ENCODE measurements at regions not wholly inside any gene's neighbourhood (a gene's known extent, or its start where the extent isn't known, plus 50 kb on each side); places are given as distances from the start of the nearest gene placed in this dataset.

DNA sequence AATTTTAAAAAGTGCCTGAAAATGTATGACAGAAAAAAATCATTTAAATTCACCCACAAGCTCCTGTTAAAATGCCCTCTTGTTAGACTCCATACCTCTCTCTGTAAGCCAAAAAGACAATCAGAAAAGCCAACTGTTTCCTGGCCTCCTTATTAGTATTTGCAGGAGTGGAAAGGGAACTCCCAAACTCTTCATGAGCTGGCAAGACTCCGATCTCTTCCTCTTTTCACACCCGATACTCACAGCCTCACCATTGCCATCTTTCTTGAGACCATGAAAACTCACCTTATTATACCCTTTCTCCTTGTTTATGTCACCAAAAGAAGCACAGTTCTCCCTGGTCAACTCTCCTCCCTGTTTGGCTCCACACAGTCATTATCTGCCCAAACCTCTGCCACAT, 197.8 kb downstream of the DMAC1 start:
- TF ChIP-seq GABPA (IDR thresholded peaks at IDR 0.05; ENCODE audit: low read depth), result no peak
- no peak for TF ChIP-seq POLR2AphosphoS5 (IDR thresholded peaks at IDR 0.05; ENCODE audit: low read depth)
- TF ChIP-seq SPI1 (IDR thresholded peaks at IDR 0.05; ENCODE audit: borderline replicate concordance, low read depth), result peak; percentile 64; the same call in 1 of the 2 replicates
- DNase-seq (ENCODE audit: low read depth in 1 of 2, low spot score in 1 of 2), result no peak
- Histone ChIP-seq H3K27ac (replicated peaks) (no peak overlapping the region), H3K4me3 (replicated peaks; ENCODE audit: insufficient read depth, low read length) (no peak overlapping the region), H3K27me3 (ENCODE audit: insufficient read depth, poor library complexity, severe bottlenecking) (no peaks in the 10 kb centered on the region)

DNA sequence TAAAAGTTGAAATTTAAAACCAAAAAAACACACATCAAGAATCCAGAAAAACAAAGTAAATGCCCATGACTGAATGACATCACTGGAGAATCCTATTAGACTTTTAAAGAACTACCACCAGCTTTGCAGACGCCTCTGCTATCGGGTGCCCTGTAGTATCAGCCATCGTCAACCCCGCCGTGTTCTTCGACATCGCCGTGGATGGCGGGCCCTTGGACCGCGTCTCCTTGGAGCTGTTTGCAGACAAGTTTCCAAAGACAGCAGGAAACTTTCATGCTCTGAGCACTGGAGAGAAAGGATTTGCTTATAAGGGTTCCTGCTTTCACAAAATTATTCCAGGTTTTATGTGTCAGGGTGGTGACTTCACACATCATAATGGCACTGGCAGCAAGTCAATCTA, 201.9 kb downstream of the DMAC1 start:
- no peaks in the 10 kb centered on the region for H3K27me3 ChIP-seq (ENCODE audit: insufficient read depth, poor library complexity, severe bottlenecking)
- no peak for DNase-seq (ENCODE audit: low read depth in 1 of 2, low spot score in 1 of 2)
- H3K27ac ChIP-seq (replicated peaks), result no peak overlapping the region
- TF ChIP-seq, protein P1, sequence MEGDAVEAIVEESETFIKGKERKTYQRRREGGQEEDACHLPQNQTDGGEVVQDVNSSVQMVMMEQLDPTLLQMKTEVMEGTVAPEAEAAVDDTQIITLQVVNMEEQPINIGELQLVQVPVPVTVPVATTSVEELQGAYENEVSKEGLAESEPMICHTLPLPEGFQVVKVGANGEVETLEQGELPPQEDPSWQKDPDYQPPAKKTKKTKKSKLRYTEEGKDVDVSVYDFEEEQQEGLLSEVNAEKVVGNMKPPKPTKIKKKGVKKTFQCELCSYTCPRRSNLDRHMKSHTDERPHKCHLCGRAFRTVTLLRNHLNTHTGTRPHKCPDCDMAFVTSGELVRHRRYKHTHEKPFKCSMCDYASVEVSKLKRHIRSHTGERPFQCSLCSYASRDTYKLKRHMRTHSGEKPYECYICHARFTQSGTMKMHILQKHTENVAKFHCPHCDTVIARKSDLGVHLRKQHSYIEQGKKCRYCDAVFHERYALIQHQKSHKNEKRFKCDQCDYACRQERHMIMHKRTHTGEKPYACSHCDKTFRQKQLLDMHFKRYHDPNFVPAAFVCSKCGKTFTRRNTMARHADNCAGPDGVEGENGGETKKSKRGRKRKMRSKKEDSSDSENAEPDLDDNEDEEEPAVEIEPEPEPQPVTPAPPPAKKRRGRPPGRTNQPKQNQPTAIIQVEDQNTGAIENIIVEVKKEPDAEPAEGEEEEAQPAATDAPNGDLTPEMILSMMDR (IDR thresholded peaks at IDR 0.05; ENCODE audit: insufficient read depth, low read length), result no peak
- TF ChIP-seq SPI1 (IDR thresholded peaks at IDR 0.05; ENCODE audit: borderline replicate concordance, low read depth) (no peak), GABPA (IDR thresholded peaks at IDR 0.05; ENCODE audit: low read depth) (no peak), POLR2AphosphoS5 (IDR thresholded peaks at IDR 0.05; ENCODE audit: low read depth) (no peak)
- TF ChIP-seq, protein P2, sequence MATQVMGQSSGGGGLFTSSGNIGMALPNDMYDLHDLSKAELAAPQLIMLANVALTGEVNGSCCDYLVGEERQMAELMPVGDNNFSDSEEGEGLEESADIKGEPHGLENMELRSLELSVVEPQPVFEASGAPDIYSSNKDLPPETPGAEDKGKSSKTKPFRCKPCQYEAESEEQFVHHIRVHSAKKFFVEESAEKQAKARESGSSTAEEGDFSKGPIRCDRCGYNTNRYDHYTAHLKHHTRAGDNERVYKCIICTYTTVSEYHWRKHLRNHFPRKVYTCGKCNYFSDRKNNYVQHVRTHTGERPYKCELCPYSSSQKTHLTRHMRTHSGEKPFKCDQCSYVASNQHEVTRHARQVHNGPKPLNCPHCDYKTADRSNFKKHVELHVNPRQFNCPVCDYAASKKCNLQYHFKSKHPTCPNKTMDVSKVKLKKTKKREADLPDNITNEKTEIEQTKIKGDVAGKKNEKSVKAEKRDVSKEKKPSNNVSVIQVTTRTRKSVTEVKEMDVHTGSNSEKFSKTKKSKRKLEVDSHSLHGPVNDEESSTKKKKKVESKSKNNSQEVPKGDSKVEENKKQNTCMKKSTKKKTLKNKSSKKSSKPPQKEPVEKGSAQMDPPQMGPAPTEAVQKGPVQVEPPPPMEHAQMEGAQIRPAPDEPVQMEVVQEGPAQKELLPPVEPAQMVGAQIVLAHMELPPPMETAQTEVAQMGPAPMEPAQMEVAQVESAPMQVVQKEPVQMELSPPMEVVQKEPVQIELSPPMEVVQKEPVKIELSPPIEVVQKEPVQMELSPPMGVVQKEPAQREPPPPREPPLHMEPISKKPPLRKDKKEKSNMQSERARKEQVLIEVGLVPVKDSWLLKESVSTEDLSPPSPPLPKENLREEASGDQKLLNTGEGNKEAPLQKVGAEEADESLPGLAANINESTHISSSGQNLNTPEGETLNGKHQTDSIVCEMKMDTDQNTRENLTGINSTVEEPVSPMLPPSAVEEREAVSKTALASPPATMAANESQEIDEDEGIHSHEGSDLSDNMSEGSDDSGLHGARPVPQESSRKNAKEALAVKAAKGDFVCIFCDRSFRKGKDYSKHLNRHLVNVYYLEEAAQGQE (IDR thresholded peaks at IDR 0.05; ENCODE audit: insufficient replicate concordance, low read depth), result no peak
- no peak overlapping the region for H3K4me3 ChIP-seq (replicated peaks; ENCODE audit: insufficient read depth, low read length)

DNA sequence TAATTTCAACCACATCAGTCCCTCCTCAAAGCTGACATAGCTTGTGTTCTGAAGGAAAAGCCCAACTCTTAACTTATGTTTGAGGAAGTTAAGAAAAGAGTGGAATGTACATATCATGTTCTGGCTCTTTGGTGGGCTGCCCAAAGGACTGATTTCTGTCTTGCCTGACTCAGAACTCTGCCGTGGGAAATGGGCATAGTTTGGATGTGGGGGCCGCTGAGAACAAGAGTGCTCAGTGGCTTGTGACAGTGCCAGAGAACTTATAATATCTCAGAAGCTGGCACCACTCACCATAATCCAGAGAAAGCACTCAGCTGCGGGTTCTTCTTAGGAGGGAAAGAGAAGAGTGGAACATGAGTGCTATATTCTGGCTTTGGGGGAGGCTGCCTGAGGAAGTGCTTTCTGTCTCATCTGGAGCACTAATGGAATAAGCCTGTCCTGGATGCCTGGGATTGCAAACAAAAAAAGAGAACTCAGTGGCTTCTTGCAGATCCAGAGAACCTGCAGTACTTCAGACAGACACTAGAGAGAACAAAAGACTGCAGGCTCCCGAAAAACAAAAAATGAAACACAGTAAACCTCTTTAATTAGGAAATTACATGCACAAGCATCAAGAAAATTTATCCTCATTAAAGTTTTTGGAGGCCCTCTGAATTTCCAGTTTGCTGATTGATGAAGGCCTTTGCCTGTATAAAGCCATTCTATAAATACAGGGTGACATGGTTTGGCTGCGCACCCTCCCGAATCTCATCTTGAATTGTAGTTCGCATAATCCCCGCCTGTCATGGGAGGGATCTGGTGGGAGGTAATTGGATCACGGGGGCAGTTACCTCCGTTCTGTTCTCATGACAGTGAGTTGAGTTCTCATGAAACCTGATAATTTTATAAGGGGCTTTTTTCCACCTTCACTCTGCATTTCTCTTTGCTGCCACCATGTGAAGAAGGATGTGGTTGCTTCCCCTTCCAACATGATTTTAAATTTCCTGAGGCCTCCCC, 207.0 kb downstream of the DMAC1 start:
- DNase-seq (ENCODE audit: low read depth in 1 of 2, low spot score in 1 of 2), result no peak
- no peak for TF ChIP-seq SPI1 (IDR thresholded peaks at IDR 0.05; ENCODE audit: borderline replicate concordance, low read depth)
- TF ChIP-seq POLR2AphosphoS5 (IDR thresholded peaks at IDR 0.05; ENCODE audit: low read depth), result no peak
- TF ChIP-seq, protein P2 (IDR thresholded peaks at IDR 0.05; ENCODE audit: insufficient replicate concordance, low read depth), result no peak
- TF ChIP-seq, protein P1 (IDR thresholded peaks at IDR 0.05; ENCODE audit: insufficient read depth, low read length), result no peak
- TF ChIP-seq GABPA (IDR thresholded peaks at IDR 0.05; ENCODE audit: low read depth), result no peak
- Histone ChIP-seq H3K27ac (replicated peaks) (no peak overlapping the region), H3K27me3 (ENCODE audit: insufficient read depth, poor library complexity, severe bottlenecking) (peaks cover 2% of the 10 kb centered on the region), H3K4me3 (replicated peaks; ENCODE audit: insufficient read depth, low read length) (no peak overlapping the region)

DNA sequence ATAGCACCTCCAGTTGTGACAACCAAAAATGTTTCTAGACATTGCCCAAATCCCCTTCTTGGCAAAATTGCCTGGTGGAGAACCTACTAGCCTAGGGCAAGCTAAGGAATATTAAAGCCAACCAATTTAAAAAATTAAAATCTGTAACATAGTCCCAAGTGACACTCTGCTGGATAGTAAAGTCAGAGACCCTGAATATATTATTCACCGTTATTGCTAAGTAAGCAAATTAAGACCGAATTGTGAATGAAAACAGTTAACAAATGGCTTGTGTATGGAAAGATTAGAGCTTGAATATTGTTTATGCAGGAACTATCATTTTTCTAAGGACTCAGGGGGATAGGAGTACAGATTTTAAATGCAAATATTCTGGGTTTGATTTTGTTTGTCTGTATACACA, 208.1 kb downstream of the DMAC1 start:
- Histone ChIP-seq H3K27ac (replicated peaks) (no peak overlapping the region), H3K27me3 (ENCODE audit: insufficient read depth, poor library complexity, severe bottlenecking) (peaks cover 2% of the 10 kb centered on the region), H3K4me3 (replicated peaks; ENCODE audit: insufficient read depth, low read length) (no peak overlapping the region)
- TF ChIP-seq SPI1 (IDR thresholded peaks at IDR 0.05; ENCODE audit: borderline replicate concordance, low read depth) (no peak), POLR2AphosphoS5 (IDR thresholded peaks at IDR 0.05; ENCODE audit: low read depth) (no peak), GABPA (IDR thresholded peaks at IDR 0.05; ENCODE audit: low read depth) (no peak)
- TF ChIP-seq, protein P1 (IDR thresholded peaks at IDR 0.05; ENCODE audit: insufficient read depth, low read length), result no peak
- TF ChIP-seq, protein P2 (IDR thresholded peaks at IDR 0.05; ENCODE audit: insufficient replicate concordance, low read depth), result no peak
- no peak for DNase-seq (ENCODE audit: low read depth in 1 of 2, low spot score in 1 of 2)

Measured in HL-60 (cell line).